NCI-H2196 treated with DMSO at 0.1 percent for 48 hours (cell line): ENCODE measurements at regions not wholly inside any gene's neighbourhood (a gene's known extent, or its start where the extent isn't known, plus 50 kb on each side); places are given as distances from the start of the nearest gene placed in this dataset.

Experiments
- DNase-seq: peaks from one replicate; lab custom pipeline; 2025; ENCODE audit not compliant: unreplicated experiment; lab: John Stamatoyannopoulos, UW

- no peak for DNase-seq
Observed at GRCh38 chr21:38688068-38688467, 117.7 kb upstream of the ETS2 start.

DNA sequence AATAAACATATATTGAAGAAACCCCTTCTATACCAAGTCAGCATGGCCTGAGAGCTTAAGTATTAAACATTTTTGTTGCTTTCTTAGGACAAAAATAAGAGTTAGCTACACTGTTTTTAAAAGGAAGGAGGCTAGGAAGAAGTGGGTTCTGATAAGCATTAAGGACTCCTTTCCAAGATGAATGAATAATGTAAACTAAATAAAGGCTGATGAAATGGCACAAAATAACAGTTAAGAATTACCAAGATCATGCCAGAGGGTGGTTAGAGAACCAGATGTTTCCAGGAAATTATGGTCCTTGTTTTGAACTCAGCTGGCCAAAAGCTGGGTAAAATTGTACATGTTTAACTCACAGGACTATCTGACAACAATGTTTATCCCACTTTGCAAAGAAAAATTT lies 114.1 kb upstream of the ETS2 start:
- DNase-seq, result no peak

- DNase-seq, result no peak
Observed at GRCh38 chr21:38696579-38696978, 109.2 kb upstream of the ETS2 start.

- no peak for DNase-seq
Observed at GRCh38 chr21:38699048-38699447, 106.7 kb upstream of the ETS2 start.

DNA sequence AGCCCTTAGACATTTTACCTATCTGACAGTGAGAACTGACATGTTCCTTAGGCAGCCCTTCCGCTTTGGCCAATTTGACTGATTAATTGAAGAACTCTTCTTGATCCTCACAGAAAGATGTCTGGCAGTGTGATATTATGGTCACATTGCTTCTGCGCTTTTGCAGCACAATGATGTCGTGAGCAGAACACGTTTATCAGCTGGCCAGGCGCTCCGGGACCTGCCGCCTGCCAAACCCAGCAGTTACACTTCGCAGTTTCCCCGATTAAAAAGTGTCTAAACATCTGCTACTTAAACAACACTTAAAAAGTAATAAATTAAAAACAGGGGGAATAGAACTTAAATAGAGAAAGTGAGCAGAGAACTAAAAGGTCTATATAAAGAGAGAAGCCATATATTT lies 103.5 kb upstream of the ETS2 start:
- DNase-seq, result no peak

DNA sequence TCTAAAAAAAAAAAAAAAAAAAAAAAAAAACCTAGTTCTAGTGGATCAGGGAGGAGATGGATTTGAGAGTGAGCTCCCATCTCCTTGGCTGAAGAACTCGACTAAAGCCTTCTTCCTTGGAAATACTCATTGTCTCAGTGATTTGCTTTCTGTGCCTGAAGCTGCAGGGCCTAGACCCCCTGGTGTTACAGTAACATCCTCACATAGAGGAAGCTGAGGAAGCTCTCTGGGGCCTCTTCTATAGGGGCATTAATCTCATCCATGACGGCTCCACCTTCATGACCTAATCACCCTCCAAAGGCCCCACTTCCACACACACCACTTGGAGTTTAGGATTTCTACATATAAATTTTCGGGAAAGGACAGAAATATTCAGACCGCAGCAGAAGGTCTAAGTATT lies 95.9 kb upstream of the ETS2 start:
- DNase-seq, result no peak

DNA sequence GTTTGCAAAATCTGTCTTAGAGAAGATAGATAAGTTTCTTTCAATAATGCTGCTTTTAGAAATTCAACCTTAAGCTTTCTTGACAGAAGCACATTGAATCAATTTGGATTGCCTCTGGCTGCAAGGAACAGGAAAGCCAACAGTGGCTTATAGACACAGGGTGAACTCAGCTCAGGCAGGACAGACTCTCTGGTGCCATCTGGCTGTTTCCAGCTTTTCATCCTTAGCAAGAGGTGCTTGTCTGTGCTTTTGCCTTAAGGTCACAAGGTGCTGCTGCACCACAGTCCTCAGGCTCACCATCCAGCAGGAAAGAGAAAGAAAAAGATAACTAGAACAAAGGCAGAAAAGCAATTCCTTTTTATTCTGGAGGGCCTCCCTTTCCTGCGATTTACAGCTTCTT lies 93.7 kb upstream of the ETS2 start:
- DNase-seq, result peak; percentile 54

GRCh38 chr21:38712664-38713063 lies 93.1 kb upstream of the ETS2 start:
- DNase-seq, result no peak

DNA sequence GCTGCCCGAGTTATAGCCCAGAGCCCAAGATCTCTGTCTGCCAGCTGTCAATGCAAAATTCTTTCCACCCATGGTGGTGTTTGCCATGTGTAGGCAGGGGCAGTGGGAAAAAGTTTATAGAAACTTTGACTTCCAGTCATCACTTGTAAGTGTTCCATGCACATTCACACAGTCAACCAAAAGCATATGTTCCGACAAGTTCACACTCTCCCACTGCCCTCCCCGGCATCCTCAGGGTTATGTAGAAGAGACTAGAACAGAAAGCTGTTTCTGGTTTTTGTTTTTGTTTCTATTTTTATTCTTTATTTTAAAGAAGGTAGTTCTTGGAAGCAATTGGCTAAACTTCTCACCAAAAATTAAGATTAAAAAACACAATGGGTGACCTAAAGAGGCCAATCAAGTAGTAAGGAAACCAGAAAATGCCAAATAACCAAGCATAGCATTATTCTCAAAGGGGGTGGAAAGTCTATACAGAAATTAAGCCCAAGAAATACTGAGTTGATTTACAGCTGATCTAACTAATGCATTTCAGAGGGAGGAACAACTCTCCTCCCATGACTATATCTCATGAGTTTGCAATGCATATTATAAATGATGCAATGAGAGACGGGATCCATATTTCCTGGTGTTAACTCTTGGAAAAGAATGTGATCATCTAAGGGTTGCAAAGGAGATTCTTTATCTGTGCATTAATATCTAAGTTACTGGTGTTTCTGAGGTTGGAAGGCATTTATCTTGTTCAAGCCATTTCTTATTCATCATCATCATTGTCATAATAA lies 91.5 kb upstream of the ETS2 start:
- DNase-seq, result no peak

DNA sequence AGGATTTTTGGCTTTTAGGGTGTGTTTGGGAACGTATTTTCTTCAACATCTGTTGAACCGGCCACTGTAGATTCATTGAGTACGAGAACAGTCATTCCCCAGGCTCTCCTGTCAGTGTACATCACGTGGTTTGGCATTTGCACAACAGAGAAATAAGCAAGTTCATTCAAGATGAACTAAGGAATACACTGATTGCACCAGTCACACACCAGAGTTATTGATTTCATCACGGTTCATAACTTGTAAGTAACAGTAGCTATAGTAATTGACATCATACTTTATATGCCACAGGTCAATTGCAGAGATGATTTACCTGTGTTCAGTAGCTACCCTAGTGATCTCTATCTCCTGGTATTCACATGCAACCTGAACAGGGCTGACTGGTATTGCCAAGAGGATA lies 90.7 kb upstream of the ETS2 start:
- no peak for DNase-seq

- DNase-seq, result no peak
Observed at GRCh38 chr21:38716088-38716487, 89.6 kb upstream of the ETS2 start.

GRCh38 chr21:38716942-38717341 lies 88.8 kb upstream of the ETS2 start:
- no peak for DNase-seq

DNA sequence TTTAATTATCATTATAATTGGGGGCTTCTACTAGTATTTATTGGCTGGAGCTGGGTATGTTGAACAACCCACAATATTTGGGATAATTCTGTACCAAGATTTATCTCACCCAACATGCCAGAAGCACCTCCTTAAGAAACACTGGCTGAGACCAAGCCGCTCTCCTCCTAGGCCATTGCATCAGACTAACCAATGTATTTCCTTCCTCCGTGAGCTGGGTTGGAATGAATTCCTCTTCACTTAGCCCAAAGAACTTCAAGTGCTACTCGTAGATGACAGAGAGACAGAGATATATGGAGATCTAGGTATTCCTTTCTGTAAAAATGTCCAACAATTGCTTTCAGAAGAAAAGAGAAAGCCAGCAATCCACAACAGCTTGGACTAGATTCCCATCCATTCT lies 87.2 kb upstream of the ETS2 start:
- DNase-seq, result no peak

DNA sequence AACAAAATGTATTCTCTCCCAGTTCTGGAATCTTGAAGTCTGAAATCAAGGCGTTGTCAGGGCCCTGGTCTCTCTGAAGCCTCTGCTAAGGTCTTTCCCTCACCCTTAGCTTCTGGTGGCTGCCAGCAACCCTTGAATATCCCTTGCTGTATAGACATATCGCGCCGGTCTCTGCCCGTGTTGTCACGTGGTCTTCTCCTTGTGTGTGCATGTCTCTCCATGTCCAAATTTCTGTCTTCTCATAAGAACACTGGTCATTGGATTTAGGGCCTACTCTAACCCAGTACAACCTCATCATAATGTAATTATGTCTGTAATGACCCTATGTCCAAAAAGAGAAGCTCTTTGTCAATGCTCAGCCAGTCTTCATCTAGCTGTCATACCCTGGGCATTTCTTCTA lies 85.7 kb upstream of the ETS2 start:
- no peak for DNase-seq

- no peak for DNase-seq
Observed at GRCh38 chr21:38721055-38721454, 84.7 kb upstream of the ETS2 start.

DNA sequence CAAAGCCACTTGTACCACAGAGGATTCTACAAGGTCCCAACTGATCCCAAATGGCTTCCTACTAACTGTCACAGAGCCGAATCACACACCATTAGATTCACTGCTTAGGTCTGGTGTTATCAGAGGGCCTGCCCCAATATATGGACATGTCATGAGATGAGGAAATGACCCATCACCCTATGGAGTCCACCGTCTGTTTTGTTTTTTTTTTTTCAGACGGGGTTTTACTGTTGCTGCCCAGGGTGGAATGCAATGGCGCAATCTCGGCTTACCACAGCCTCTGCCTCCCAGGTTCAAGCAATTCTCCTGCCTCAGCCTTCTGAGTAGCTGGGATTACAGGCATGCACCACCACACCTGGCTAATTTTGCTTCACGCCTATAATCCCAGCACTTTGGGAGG lies 83.8 kb upstream of the ETS2 start:
- DNase-seq, result no peak

DNA sequence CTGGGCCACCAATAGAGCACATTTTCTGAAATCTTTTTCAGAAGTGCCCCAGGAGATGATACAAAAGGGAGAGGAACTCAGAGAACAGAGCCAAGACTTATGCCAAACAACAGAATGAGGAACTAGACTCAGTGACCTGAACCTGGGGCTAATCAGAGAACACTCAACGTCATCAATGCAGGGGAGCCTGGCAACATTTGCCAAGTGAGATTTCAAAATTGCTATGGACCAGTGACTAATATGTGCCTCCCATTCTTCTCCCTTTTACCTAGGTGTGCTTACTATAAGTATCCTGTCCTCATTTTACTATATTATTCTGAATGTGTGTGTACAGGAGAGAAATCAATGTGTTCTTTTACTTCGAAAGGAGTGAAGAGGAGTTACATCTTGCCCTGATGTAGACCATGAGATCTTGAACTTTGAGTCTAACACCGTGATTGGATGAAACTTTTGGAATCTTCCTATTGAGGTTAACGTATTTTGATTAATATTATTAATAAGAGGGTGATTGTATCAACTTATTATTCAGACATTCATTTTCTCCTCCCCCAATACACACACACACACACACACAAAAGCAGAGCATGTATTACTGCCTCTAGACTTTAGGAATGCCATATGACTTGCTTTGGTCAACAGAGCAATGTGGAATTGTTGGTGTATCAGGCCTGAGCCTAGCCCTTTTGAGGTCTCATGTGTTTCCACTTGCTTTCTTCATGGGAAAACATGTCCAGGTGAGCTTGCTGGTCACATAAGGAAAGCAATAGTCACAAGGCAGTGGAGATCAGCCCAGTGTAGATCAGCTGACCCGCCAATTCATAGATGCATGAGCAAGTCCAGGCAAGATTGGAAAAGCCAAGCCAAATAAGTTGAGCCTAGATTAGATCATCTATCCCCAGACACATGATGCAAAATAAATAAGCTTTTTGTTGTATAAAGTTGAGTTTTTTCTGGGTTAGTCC lies 80.3 kb upstream of the ETS2 start:
- no peak for DNase-seq

- no peak for DNase-seq
Observed at GRCh38 chr21:38726482-38726881, 79.2 kb upstream of the ETS2 start.

DNA sequence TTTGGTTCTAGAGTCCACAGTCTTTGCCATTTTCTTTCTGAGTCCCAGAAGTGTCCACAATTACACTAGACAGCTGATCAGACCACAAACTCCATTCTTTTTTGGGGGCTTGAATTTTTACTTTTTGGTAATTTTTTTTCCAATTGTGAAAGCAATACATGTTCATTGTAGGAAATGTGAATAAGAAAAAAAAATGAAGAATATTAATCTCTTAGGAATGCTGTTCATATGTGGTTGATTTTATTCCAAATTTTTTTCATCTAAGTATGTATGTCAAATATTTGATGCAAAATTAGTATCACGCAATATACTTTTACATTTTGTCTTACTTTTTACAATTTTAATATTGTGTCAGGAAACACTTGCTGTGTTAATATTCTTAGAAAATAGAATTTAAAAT lies 76.4 kb upstream of the ETS2 start:
- DNase-seq, result no peak

DNA sequence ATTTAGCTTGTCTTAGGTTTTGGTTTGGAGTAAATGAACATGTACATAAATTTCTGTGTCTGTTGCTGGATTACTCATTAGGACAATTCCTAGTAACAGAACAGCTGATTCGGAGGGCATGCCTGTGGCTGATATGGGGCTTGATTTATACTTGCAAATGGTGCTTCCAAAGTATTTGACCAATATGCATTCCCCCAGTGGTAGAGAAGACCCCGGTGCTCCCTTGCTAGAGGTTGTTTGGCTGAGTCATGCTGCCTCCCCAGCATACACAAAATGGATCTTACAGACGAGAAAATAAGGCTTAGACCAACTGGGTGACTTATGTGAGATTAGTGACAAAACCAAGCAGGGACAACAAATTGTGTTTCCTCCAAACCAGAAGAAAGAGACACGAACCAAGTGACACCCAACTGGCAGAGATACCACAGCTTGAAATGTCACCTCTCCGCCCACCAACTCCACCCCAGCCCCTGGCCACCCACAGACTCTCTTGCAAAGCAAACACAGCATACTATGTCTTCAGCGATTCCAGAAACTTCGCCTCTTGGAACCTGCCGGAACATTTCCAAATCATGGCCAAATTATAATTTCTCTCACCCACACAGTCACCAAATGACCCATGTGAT lies 75.9 kb upstream of the ETS2 start:
- DNase-seq, result no peak

DNA sequence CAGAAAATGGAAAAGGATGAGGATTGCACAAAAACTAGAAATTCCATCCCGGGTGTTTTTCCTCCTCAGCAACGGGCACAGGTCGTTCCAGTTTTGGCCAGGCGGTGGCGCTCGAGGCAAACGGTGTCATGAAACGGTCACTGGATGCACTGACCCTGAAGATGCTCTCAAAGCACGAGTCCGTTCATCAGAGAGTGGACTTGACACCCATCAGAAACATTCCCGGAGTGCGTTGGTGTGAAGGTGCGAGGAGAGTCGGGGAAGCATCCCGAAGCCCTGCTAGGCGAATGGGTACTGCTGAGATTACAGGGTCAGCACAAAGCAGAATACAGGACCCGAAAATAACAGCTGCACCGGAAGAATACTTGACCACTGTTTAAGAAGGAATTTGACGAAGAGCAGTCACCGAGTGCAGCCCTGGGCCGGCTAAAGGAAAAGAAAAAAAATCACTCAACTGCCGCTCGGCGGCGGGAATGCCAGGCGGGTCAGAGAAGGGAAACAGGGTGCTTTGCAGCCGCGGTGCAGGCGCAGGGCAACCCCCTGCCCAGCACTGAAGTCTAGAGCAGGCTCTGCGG lies 71.7 kb upstream of the ETS2 start:
- peak; percentile 74 for DNase-seq
